ENCODE measurements at regions not wholly inside any gene's neighbourhood (a gene's known extent, or its start where the extent isn't known, plus 50 kb on each side); places are given as distances from the start of the nearest gene placed in this dataset.

- H3K4ac ChIP-seq (ENCODE audit: low read depth, low read length): no peak overlapping the region
- no peaks in the 10 kb centered on the region for H3K79me1 ChIP-seq (ENCODE audit: insufficient read depth, low read depth, low read length, poor library complexity, severe bottlenecking)
- H3K23ac ChIP-seq (ENCODE audit: insufficient read length, low read depth, low read length): no peak overlapping the region
- no peak overlapping the region for H2BK20ac ChIP-seq (ENCODE audit: low read depth, low read length, poor library complexity, severe bottlenecking)
- H3K56ac ChIP-seq (ENCODE audit: insufficient read length, low read depth, low read length): no peak overlapping the region
- no peaks in the 10 kb centered on the region for H3K4me1 ChIP-seq (ENCODE audit: insufficient read depth, low read length)
- no peak overlapping the region for H2BK12ac ChIP-seq (ENCODE audit: insufficient read length, low read depth, low read length)
- peaks cover 0 to 5% of the 10 kb centered on the region in 2 experiments; a peak in 2 of 4 replicates for H3K4me1 Mint-ChIP-seq
- H3K27ac ChIP-seq (ENCODE audit: insufficient read length, low read depth, low read length): no peak overlapping the region
- WGBS (ENCODE audit: extremely low coverage, insufficient read length, low lambda C conversion rate): no CpG with 5 or more reads among the region's 2 CpGs
- H3K9me3 ChIP-seq (ENCODE audit: control insufficient read depth, low read depth, low read length): no peaks in the 10 kb centered on the region
- H3K27me3 ChIP-seq (ENCODE audit: insufficient read depth, low read length): no peaks in the 10 kb centered on the region
- no peak overlapping the region for H3K18ac ChIP-seq (ENCODE audit: insufficient read length, low read depth, low read length)
- no peak overlapping the region for H2BK15ac ChIP-seq (ENCODE audit: low read depth, low read length)
- H3T11ph ChIP-seq (ENCODE audit: low read length): no peak overlapping the region
- no peak overlapping the region for H4K8ac ChIP-seq (replicated peaks; ENCODE audit: insufficient read length, low read depth, low read length)
- H2AFZ ChIP-seq (ENCODE audit: low read length): no peak overlapping the region
- H3K9ac ChIP-seq (ENCODE audit: extremely low read depth, insufficient read length, low read length): no peak overlapping the region
- H2BK120ac ChIP-seq (ENCODE audit: low read depth, low read length, poor library complexity, severe bottlenecking): no peak overlapping the region
- DNase-seq: no peak
- H3K27me3 Mint-ChIP-seq (ENCODE audit: low read depth): no peaks in the 10 kb centered on the region
- no peak overlapping the region for H3K27ac Mint-ChIP-seq
- no peak overlapping the region for H2AK5ac ChIP-seq (ENCODE audit: insufficient read length, low read length)
- H4K20me1 ChIP-seq (ENCODE audit: control insufficient read depth, insufficient read depth, insufficient read length): no peaks in the 10 kb centered on the region
- H3K14ac ChIP-seq (ENCODE audit: insufficient read depth, low read length): no peak overlapping the region
- no peak for TF ChIP-seq CTCF (conservative IDR thresholded peaks at IDR 0.05)
- H3K4me3 Mint-ChIP-seq: no peak overlapping the region; a peak in 1 of 5 replicates
- H4K5ac ChIP-seq (ENCODE audit: insufficient read length, low read depth, low read length): no peak overlapping the region
- no peak overlapping the region for H4K91ac ChIP-seq (ENCODE audit: insufficient read length, low read depth, low read length)
- no peak overlapping the region for H3K4me2 ChIP-seq (ENCODE audit: insufficient read depth, insufficient read length, low read length)
- no peaks in the 10 kb centered on the region for H3K79me2 ChIP-seq (ENCODE audit: insufficient read depth, low read length)
- H3K36me3 Mint-ChIP-seq (ENCODE audit: insufficient read depth in 1 of 3, low read depth in 3 of 3): no peaks in the 10 kb centered on the region; a peak in 1 of 7 replicates
- no peak overlapping the region for H2BK5ac ChIP-seq (ENCODE audit: insufficient read length, low read length)
- no peaks in the 10 kb centered on the region for H3K23me2 ChIP-seq (ENCODE audit: insufficient read length, low read depth, low read length, poor library complexity, severe bottlenecking)
- H3K9me3 Mint-ChIP-seq: no peaks in the 10 kb centered on the region
These were observed 257.5 kb downstream of the BARHL2 start for GRCh38 chr1:90459570-90459969.
